ENCODE measurements at regions not wholly inside any gene's neighbourhood (a gene's known extent, or its start where the extent isn't known, plus 50 kb on each side); places are given as distances from the start of the nearest gene placed in this dataset.
A peak's percentile ranks its signal among the peaks of the same experiment; 100 is the strongest.

DNA sequence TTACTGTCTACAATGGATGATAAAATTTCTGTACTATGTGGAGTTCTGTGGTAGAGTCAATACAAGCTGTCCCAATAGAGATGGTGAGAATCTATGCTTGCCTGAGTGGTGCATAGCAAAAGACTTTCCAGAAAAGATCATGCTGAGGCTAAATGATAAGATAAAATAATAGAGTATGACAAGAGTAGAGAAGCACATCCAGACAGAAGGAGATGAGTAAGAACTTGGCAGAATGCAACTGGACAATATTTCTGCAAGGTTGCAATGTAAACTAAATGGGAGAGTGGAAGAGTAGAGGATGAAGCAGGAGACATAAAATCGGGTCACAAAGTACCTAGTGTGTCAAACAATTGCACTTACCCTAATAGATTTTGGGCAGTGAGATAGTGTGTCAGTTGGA lies 347.6 kb downstream of the MDFIC start:
- Mint-ChIP-seq H3K27ac (no peak overlapping the region), H3K9me3 (ENCODE audit: low read depth) (no peaks in the 10 kb centered on the region), H3K4me1 (ENCODE audit: low read depth) (no peaks in the 10 kb centered on the region), H3K27me3 (no peaks in the 10 kb centered on the region), H3K4me3 (ENCODE audit: low read depth) (no peak overlapping the region), H3K36me3 (ENCODE audit: insufficient read depth) (no peaks in the 10 kb centered on the region)
- DNase-seq (ENCODE audit: low spot score, unreplicated experiment): no peak
- TF ChIP-seq CTCF (IDR thresholded peaks at IDR 0.05; ENCODE audit: unreplicated experiment): no peak

GRCh38 chr7:115267503-115267902 lies 345.6 kb downstream of the MDFIC start:
- H3K4me1 Mint-ChIP-seq (ENCODE audit: low read depth): no peaks in the 10 kb centered on the region
- H3K27ac Mint-ChIP-seq: no peak overlapping the region
- DNase-seq (ENCODE audit: low spot score, unreplicated experiment): no peak
- no peaks in the 10 kb centered on the region for H3K36me3 Mint-ChIP-seq (ENCODE audit: insufficient read depth)
- no peaks in the 10 kb centered on the region for H3K27me3 Mint-ChIP-seq
- TF ChIP-seq CTCF (IDR thresholded peaks at IDR 0.05; ENCODE audit: unreplicated experiment): no peak
- no peaks in the 10 kb centered on the region for H3K9me3 Mint-ChIP-seq (ENCODE audit: low read depth)
- H3K4me3 Mint-ChIP-seq (ENCODE audit: low read depth): no peak overlapping the region

DNA sequence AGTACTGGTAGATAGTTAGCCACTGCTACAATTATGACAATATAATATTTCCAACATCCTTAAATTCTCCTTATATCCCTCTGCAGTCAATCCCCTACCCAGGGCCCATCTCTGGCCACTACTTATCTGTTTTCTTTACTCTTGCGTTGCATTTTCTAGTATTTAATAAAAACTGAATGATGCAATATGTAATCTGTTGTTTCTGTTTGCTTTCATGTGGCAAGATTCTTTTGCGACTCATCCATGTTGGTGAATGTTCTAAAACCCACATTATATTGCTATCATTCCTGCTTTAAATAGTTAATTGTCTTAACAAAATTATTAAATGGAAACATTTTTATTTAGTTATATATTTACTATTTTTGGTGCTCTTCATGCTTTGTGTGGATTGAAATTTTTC lies 338.5 kb downstream of the MDFIC start:
- no peak for TF ChIP-seq CTCF (IDR thresholded peaks at IDR 0.05; ENCODE audit: unreplicated experiment)
- no peak for DNase-seq (ENCODE audit: low spot score, unreplicated experiment)
- Mint-ChIP-seq H3K4me3 (ENCODE audit: low read depth) (no peak overlapping the region), H3K27ac (no peak overlapping the region), H3K36me3 (ENCODE audit: insufficient read depth) (no peaks in the 10 kb centered on the region), H3K9me3 (ENCODE audit: low read depth) (no peaks in the 10 kb centered on the region), H3K27me3 (no peaks in the 10 kb centered on the region), H3K4me1 (ENCODE audit: low read depth) (no peaks in the 10 kb centered on the region)

DNA sequence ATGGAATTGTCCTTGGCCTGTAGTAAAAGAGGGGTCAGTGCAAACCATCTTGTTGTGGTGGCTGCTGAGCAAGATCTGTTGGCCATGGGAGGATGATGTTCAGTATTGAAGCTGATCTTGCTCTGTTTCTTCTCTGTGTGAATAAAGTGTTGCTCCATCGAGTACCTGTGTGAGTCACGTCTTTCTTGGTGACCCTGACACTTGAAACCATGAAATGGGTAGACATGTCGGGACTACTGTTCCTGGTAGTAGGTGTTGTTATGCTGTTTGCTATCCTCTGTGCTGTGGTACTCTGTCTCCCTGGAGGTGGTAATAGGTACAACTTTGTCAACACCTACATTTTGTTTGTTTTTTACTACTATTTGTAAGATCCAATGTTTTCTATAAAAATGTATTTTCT lies 330.6 kb downstream of the MDFIC start:
- Mint-ChIP-seq H3K27ac (peak overlapping the region; percentile 62), H3K4me3 (ENCODE audit: low read depth) (no peak overlapping the region), H3K36me3 (ENCODE audit: insufficient read depth) (no peaks in the 10 kb centered on the region), H3K9me3 (ENCODE audit: low read depth) (peaks cover 3% of the 10 kb centered on the region), H3K27me3 (no peaks in the 10 kb centered on the region), H3K4me1 (ENCODE audit: low read depth) (peaks cover 4% of the 10 kb centered on the region)
- no peak for TF ChIP-seq CTCF (IDR thresholded peaks at IDR 0.05; ENCODE audit: unreplicated experiment)
- DNase-seq (ENCODE audit: low spot score, unreplicated experiment): no peak

- no peak overlapping the region for H3K4me3 Mint-ChIP-seq (ENCODE audit: low read depth)
- H3K36me3 Mint-ChIP-seq (ENCODE audit: insufficient read depth): no peaks in the 10 kb centered on the region
- peaks cover 4% of the 10 kb centered on the region for H3K4me1 Mint-ChIP-seq (ENCODE audit: low read depth)
- peaks cover 10% of the 10 kb centered on the region for H3K9me3 Mint-ChIP-seq (ENCODE audit: low read depth)
- TF ChIP-seq CTCF (IDR thresholded peaks at IDR 0.05; ENCODE audit: unreplicated experiment): no peak
- no peaks in the 10 kb centered on the region for H3K27me3 Mint-ChIP-seq
- H3K27ac Mint-ChIP-seq: no peak overlapping the region
- no peak for DNase-seq (ENCODE audit: low spot score, unreplicated experiment)
These were observed 327.2 kb downstream of the MDFIC start for GRCh38 chr7:115249080-115249479.
